WTC11 (cell line): ENCODE measurements at regions not wholly inside any gene's neighbourhood (a gene's known extent, or its start where the extent isn't known, plus 50 kb on each side); places are given as distances from the start of the nearest gene placed in this dataset.

ENCODE experiments used
- CREM ChIP-seq: sonication (generic); formaldehyde crosslinking; IDR thresholded peaks from 2 replicates; pipeline ENCODE4 v1.8.1; 2022; ENCODE audit warnings: mild to moderate bottlenecking, missing genetic modification reagents, moderate library complexity
- FOXP1 ChIP-seq: sonication (generic); formaldehyde crosslinking; IDR thresholded peaks from 2 replicates; pipeline ENCODE4 v1.8.0; 2022; ENCODE audit warnings: missing genetic modification reagents, mild to moderate bottlenecking, moderate library complexity, borderline replicate concordance
- NFYB ChIP-seq: sonication (generic); formaldehyde crosslinking; conservative IDR thresholded peaks from 2 replicates; pipeline ENCODE4 v1.8.0; 2022; ENCODE audit warnings: low read depth, missing genetic modification reagents
- SP1 ChIP-seq: sonication (generic); formaldehyde crosslinking; conservative IDR thresholded peaks from 2 replicates; pipeline ENCODE4 v1.8.1; 2022; ENCODE audit warnings: missing genetic modification reagents
- TF ChIP-seq, protein P1 (sequence below): sonication (generic); formaldehyde crosslinking; conservative IDR thresholded peaks from 2 replicates; pipeline ENCODE4 v1.8.1; 2022; ENCODE audit warnings: mild to moderate bottlenecking, missing genetic modification reagents
- TF ChIP-seq, protein P2 (sequence below): fragments of 200-600 bp; IDR thresholded peaks from 2 replicates; pipeline ENCODE4 v1.8.0; 2022; ENCODE audit warnings: antibody characterized with exemption
- TF ChIP-seq, protein P3 (sequence below): sonication (generic); formaldehyde crosslinking; IDR thresholded peaks from 2 replicates; pipeline ENCODE4 v1.8.0; 2022; ENCODE audit warnings: mild to moderate bottlenecking, missing genetic modification reagents

DNA sequence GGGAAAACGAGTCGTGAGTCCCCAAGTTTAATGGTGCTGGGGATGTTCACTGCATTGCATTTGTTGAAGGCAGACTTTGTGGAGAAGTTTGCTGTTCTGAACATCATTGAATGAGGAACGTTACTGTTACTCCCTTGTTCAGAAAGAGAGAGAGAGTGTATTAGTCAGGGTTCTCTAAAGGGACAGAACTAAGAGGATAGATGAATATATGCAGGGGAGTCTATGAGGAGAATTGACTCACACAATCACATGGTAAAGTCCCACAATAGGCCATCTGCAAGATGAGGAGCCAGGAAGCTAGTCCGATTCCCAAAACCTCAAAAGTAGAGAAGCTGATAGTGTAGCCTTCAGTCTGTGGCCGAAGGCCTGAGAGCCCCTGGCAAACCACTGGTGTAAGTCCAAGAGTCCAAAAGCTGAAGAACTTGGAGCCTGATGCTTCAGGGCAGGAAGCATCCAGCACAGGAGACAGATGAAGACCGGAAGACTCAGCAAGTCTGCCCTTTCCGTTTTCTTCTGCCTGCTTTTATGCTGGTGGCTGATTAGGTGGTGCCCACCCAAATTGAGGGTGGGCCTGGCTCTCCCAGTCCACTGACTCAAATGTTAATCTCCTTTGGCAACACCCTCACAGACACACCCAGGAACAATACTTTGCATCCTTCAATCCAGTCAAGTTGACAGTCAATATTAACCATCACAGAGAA is 223.5 kb upstream of the PCSK2 start:
- TF ChIP-seq, protein P1, sequence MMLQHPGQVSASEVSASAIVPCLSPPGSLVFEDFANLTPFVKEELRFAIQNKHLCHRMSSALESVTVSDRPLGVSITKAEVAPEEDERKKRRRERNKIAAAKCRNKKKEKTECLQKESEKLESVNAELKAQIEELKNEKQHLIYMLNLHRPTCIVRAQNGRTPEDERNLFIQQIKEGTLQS: no peak
- TF ChIP-seq, protein P2, sequence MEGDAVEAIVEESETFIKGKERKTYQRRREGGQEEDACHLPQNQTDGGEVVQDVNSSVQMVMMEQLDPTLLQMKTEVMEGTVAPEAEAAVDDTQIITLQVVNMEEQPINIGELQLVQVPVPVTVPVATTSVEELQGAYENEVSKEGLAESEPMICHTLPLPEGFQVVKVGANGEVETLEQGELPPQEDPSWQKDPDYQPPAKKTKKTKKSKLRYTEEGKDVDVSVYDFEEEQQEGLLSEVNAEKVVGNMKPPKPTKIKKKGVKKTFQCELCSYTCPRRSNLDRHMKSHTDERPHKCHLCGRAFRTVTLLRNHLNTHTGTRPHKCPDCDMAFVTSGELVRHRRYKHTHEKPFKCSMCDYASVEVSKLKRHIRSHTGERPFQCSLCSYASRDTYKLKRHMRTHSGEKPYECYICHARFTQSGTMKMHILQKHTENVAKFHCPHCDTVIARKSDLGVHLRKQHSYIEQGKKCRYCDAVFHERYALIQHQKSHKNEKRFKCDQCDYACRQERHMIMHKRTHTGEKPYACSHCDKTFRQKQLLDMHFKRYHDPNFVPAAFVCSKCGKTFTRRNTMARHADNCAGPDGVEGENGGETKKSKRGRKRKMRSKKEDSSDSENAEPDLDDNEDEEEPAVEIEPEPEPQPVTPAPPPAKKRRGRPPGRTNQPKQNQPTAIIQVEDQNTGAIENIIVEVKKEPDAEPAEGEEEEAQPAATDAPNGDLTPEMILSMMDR: no peak
- no peak for TF ChIP-seq CREM (CRISPR knock-in tag)
- TF ChIP-seq SP1: no peak
- TF ChIP-seq, protein P3, sequence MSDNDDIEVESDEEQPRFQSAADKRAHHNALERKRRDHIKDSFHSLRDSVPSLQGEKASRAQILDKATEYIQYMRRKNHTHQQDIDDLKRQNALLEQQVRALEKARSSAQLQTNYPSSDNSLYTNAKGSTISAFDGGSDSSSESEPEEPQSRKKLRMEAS (CRISPR knock-in tag): no peak
- TF ChIP-seq FOXP1: no peak
- no peak for TF ChIP-seq NFYB (CRISPR knock-in tag)
